ENCODE measurements at regions not wholly inside any gene's neighbourhood (a gene's known extent, or its start where the extent isn't known, plus 50 kb on each side); places are given as distances from the start of the nearest gene placed in this dataset.

- TF ChIP-seq EP300 (IDR thresholded peaks at IDR 0.05; ENCODE audit: borderline replicate concordance in 1 of 2, low read depth in 1 of 2, low read length in 1 of 2) (no peak), TCF12 (IDR thresholded peaks at IDR 0.05) (no peak), MAX (IDR thresholded peaks at IDR 0.05; ENCODE audit: low read depth) (no peak)
Measured at GRCh38 chr13:58908019-58908679, 1255.6 kb downstream of the DIAPH3 start (continued).

GRCh38 chr13:58919551-58919950, 1244.2 kb downstream of the DIAPH3 start:
- Histone ChIP-seq H3K4me2 (no peak overlapping the region), H2AFZ (ENCODE audit: low read depth) (no peak overlapping the region), H3K9me3 (no peaks in the 10 kb centered on the region), H3K4me3 (ENCODE audit: low read depth in 2 of 2, low read length in 1 of 2) (no peak overlapping the region), H3K4me1 (ENCODE audit: control insufficient read depth in 1 of 2, insufficient read depth in 2 of 2, low read depth in 1 of 2, low read length in 1 of 2) (no peaks in the 10 kb centered on the region), H3F3A (replicated peaks; ENCODE audit: insufficient read depth) (no peaks in the 10 kb centered on the region), H3K27me3 (ENCODE audit: insufficient read depth) (no peaks in the 10 kb centered on the region), H3K36me3 (replicated peaks in 1 of 2; ENCODE audit: control insufficient read depth in 1 of 2, insufficient read depth in 2 of 2, low read length in 1 of 2) (no peaks in the 10 kb centered on the region), H3K9ac (no peak overlapping the region), H3K79me2 (ENCODE audit: insufficient read depth) (no peaks in the 10 kb centered on the region), H4K20me1 (ENCODE audit: insufficient read depth) (no peaks in the 10 kb centered on the region), H3K27ac (ENCODE audit: low read depth in 2 of 2, low read length in 1 of 2) (no peak overlapping the region), H3K9me2 (no peaks in the 10 kb centered on the region)
- ChIA-PET CTCF (no interaction called here), POLR2A (no interaction called here)
- TF ChIP-seq GATA2 (CRISPR knock-in tag; IDR thresholded peaks at IDR 0.05) (no peak), CTCF (IDR thresholded peaks at IDR 0.05) (no peak), REST (IDR thresholded peaks at IDR 0.05; ENCODE audit: low read depth, low read length) (no peak), MEF2A (IDR thresholded peaks at IDR 0.05; ENCODE audit: borderline replicate concordance, low read depth) (no peak), FOXJ3 (CRISPR knock-in tag; IDR thresholded peaks at IDR 0.05) (no peak), TEAD4 (IDR thresholded peaks at IDR 0.05; ENCODE audit: borderline replicate concordance, insufficient read depth) (no peak), TAF1 (IDR thresholded peaks at IDR 0.05; ENCODE audit: borderline replicate concordance, low read depth, low read length) (no peak), CHD2 (IDR thresholded peaks at IDR 0.05; ENCODE audit: low read length, partially characterized antibody) (no peak), IRF3 (IDR thresholded peaks at IDR 0.05; ENCODE audit: low read depth, low read length) (no peak), MXI1 (IDR thresholded peaks at IDR 0.05; ENCODE audit: low read depth, low read length) (no peak), EP300 (IDR thresholded peaks at IDR 0.05; ENCODE audit: borderline replicate concordance in 1 of 2, low read depth in 1 of 2, low read length in 1 of 2) (no peak), MAX (IDR thresholded peaks at IDR 0.05; ENCODE audit: low read depth) (no peak), RCOR1 (IDR thresholded peaks at IDR 0.05; ENCODE audit: low read length) (no peak), PBX3 (IDR thresholded peaks at IDR 0.05) (no peak), JUND (IDR thresholded peaks at IDR 0.05) (no peak), FOSL2 (IDR thresholded peaks at IDR 0.05; ENCODE audit: borderline replicate concordance, low read depth) (no peak), ZBTB33 (IDR thresholded peaks at IDR 0.05; ENCODE audit: borderline replicate concordance, low read depth) (no peak), RAD21 (IDR thresholded peaks at IDR 0.05; ENCODE audit: low read length) (no peak), NFIC (IDR thresholded peaks at IDR 0.05; ENCODE audit: borderline replicate concordance) (no peak)
- DNase-seq = no peak
- 76% methylated on average over 3 of the region's 3 CpGs for WGBS (ENCODE audit: low lambda C conversion rate)
